HT-29 (cell line): ENCODE measurements at regions not wholly inside any gene's neighbourhood (a gene's known extent, or its start where the extent isn't known, plus 50 kb on each side); places are given as distances from the start of the nearest gene placed in this dataset.
"Not testable (repeated sequence)": the region's sequence is repeated elsewhere in the genome, so short reads cannot be mapped to it uniquely, and the experiment has no call there.

Experiments used
- DNase-seq: peaks from one replicate; pipeline ENCODE4 v3.0.0-alpha.2; 2015; ENCODE audit warnings: low spot score

DNA sequence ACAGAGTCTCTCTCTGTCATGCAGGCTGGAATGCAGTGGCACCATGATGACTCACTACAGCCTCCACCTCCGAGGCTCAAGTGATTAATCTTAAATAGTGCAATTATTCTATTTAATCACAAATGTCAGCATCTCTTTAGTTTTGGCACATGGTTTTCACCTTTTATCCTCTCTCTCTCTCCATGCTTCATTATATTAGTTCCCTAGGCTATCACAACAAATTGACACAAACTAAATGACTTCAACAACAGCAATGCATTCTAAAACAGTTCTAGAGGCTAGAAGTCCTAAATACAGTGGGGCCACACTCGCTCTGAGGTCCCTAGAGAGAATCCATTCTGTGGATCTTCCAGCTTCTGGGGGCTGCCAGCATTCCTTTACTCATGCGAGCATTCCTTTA, 178.2 kb upstream of the ZNG1F start:
- DNase-seq, result not testable (repeated sequence)

GRCh38 chr9:41361790-41362189, 172.7 kb upstream of the ZNG1F start:
- not testable (repeated sequence) for DNase-seq

DNA sequence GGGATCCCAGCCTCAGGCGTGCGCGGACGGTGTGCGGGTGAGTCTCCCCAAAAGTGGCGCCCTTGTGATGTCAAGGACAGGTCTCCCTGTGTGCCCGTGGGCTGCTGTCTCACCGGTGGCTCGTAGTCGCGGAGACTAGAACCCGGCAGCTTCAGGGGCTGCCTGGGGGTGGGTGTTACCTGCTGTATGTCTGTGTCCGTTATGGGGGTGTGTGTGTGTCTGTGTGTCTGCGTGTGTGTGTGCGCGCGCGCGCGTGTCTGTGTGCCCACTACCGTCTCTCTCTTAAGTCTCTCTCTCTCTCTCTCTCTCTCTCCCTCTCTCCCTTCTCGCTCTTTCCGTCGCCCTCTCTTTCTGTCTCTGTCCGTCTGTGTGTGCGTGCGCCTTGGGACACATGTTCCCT, 170.0 kb upstream of the ZNG1F start:
- DNase-seq, result peak; percentile 19

- DNase-seq, result peak; percentile 45
Observed at GRCh38 chr9:41358682-41359081, 169.6 kb upstream of the ZNG1F start.

DNA sequence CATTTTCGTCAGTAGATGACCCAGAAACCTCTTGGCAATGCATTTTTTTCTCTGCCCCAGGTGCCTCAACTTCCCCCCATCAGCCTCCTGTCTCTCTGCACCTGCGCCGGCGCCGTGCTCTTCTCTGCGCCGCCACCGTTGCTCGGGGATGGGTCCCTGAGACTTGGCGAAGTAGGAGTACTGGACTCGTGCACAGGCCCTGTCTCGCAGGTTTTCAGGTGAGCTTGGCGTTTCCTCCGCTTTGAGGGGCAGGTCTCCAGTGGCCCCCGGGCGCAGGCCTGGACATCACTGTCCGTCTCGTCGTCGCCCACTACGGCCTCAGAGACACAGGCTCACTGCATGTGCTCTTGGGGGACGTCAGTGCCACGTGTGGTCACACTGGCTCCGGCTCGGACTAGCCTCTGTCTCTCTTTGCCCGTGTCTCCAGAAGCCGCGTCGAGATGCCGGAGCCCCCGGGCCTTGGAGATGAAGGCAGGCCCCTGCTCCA, 168.8 kb upstream of the ZNG1F start:
- not testable (repeated sequence) for DNase-seq

DNA sequence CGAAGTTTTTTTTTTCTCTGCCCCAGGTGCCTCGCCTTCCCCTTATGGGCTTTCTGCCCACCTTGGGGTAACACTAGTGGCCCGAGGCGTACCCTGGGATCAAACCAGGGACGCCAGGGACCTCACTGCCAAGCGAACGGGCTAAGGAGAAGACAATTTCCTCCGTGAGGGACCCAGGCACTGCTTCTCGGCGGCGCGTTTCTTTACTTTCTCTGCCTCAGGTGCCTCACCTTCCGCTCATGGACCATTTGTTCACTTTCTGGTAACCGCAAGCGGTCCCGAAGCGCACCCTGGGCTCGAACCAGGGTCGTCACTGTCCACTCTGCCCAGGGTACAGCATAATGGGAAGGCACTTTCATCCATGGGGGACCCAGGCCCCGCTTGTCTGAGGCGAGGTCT, 168.2 kb upstream of the ZNG1F start:
- not testable (repeated sequence) for DNase-seq

DNA sequence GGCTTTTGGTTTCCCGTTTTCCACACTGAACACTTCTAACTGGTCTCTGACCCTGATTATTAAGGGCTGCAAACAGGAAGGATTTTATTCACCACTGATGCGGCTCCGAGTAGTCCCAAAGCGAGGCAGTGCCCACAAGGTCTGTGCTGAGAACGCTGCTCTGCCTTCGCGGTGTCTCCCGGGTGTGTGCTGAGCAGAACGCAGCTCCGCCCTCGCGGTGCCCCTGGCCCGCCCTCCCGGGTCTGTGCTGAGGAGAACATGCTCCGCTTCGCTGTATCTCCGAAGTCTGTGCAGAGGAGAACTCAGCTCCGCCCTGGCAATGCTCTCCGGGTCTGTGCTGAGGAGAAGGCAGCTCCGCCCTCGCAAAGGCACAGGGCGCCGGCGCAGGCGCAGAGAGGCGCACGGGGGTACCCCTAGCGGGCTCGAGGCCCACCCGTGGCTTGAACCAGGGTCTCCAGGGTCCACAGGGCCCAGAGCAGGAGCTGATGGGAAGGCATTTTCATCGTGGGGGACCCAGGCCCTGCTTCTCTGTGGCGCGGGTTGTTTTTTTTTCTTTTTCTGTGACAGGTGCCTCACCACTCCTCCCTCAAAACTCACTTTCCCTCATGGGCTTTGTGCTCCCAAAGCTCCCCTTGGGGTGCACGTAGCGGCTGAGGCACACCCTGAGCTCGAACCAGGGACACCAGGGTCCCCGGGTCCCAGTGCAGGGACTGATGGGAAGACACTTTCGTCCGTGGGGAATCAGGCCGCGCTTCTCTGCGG, 167.7 kb upstream of the ZNG1F start:
- peak; percentile 34 for DNase-seq

- not testable (repeated sequence) for DNase-seq
Observed at GRCh38 chr9:41355712-41356450, 166.8 kb upstream of the ZNG1F start.

GRCh38 chr9:41354978-41355377, 165.9 kb upstream of the ZNG1F start:
- DNase-seq, result peak; percentile 1

GRCh38 chr9:41354060-41354934, 165.2 kb upstream of the ZNG1F start:
- DNase-seq, result peak; percentile 0

- DNase-seq, result not testable (repeated sequence)
Observed at GRCh38 chr9:41353026-41353425, 163.9 kb upstream of the ZNG1F start.

DNA sequence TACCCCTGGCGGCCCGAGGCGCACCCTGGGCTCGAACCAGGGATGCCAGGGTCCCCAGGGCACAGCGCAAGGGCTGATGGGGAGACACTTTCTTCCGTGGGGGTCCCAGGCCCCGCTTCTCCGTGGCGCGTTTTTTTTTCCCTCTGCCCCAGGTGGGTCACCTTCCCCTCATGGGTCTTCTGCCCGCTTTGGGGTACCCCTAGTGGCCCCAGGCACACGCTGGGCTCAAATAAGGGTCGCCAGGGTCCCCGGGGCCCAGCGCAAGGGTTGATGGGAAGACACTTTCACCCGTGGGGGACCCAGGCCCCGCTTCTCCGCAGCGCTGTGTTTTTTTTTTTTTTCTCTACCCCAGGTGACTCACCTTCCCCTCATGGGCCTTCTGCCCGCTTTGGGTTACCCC, 163.3 kb upstream of the ZNG1F start:
- not testable (repeated sequence) for DNase-seq

GRCh38 chr9:41347893-41348292, 158.8 kb upstream of the ZNG1F start:
- DNase-seq, result not testable (repeated sequence)

- not testable (repeated sequence) for DNase-seq
Observed at GRCh38 chr9:41332562-41332961, 143.4 kb upstream of the ZNG1F start.

GRCh38 chr9:41321277-41321676, 132.2 kb upstream of the ZNG1F start:
- not testable (repeated sequence) for DNase-seq

- DNase-seq, result not testable (repeated sequence)
Observed at GRCh38 chr9:41308953-41309352, 119.8 kb upstream of the ZNG1F start.

DNA sequence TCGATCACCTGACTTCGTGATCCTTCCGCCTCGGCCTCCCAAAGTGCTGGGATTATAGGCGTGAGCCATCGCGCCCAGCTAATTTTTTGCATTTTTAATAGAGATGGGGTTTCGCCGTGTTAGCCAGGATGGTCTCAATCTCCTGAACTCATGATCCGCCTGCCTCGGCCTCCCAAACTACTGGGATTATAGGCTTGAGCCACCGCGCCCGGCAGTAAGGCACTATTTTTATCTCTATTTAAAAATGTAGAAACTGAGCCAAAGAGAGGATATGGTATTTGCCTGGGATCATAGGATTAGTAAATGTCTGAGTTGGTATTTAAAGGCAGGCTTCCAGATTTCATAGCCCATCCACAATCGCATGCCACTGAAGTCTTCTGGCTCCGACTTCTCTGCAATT, 96.6 kb upstream of the ZNG1F start:
- not testable (repeated sequence) for DNase-seq

- DNase-seq, result not testable (repeated sequence)
Observed at GRCh38 chr9:41280299-41281238, 91.5 kb upstream of the ZNG1F start.

GRCh38 chr9:41279437-41279836, 90.3 kb upstream of the ZNG1F start:
- DNase-seq, result not testable (repeated sequence)

- DNase-seq, result not testable (repeated sequence)
Observed at GRCh38 chr9:41279033-41279432, 89.9 kb upstream of the ZNG1F start.
